RWPE2 (cell line): ENCODE measurements at regions not wholly inside any gene's neighbourhood (a gene's known extent, or its start where the extent isn't known, plus 50 kb on each side); places are given as distances from the start of the nearest gene placed in this dataset.

Source experiments
- ATAC-seq: fragments of 200-7000 bp; cut with Tn5 transposase; 3 replicates; pipeline ENCODE4 v1.9.1; 2021; ENCODE audit warnings: low read depth
- DNase-seq: peaks from one replicate; pipeline ENCODE4 v3.0.0-alpha.2; 2020; ENCODE audit warnings: low spot score
- H3K27ac ChIP-seq: fragments of 450-650 bp; 2 replicates; pipeline ENCODE4 v1.5.1; 2017; ENCODE audit warnings: mild to moderate bottlenecking; ENCODE audit not compliant: poor library complexity, severe bottlenecking
- H3K27me3 ChIP-seq: fragments of 250-450 bp; sonication (Bioruptor Pico); 2 replicates; pipeline ENCODE4 v1.5.1; 2021; ENCODE audit warnings: mild to moderate bottlenecking, moderate library complexity; ENCODE audit not compliant: insufficient read depth, poor library complexity, severe bottlenecking
- H3K36me3 ChIP-seq: fragments of 250-450 bp; sonication (Bioruptor Pico); 2 replicates; pipeline ENCODE4 v1.5.1; 2020; ENCODE audit warnings: low read depth, mild to moderate bottlenecking, moderate library complexity
- H3K4me1 ChIP-seq: fragments of 250-450 bp; sonication (Bioruptor Pico); 2 replicates; pipeline ENCODE4 v1.5.1; 2021; ENCODE audit warnings: mild to moderate bottlenecking, moderate library complexity; ENCODE audit not compliant: insufficient read depth, poor library complexity, severe bottlenecking
- H3K4me3 ChIP-seq: fragments of 250-450 bp; sonication (Bioruptor Pico); 2 replicates; pipeline ENCODE4 v1.5.1; 2021; ENCODE audit warnings: mild to moderate bottlenecking, moderate library complexity; ENCODE audit not compliant: severe bottlenecking
- H3K9me3 ChIP-seq: fragments of 250-450 bp; sonication (Bioruptor Pico); 2 replicates; pipeline ENCODE4 v1.5.1; 2021; ENCODE audit warnings: mild to moderate bottlenecking, moderate library complexity; ENCODE audit not compliant: severe bottlenecking
- CTCF ChIP-seq: fragments of 450-650 bp; IDR thresholded peaks from one replicate; pipeline ENCODE4 v1.5.1; 2017; ENCODE audit warnings: mild to moderate bottlenecking, moderate library complexity; ENCODE audit not compliant: poor library complexity, severe bottlenecking

DNA sequence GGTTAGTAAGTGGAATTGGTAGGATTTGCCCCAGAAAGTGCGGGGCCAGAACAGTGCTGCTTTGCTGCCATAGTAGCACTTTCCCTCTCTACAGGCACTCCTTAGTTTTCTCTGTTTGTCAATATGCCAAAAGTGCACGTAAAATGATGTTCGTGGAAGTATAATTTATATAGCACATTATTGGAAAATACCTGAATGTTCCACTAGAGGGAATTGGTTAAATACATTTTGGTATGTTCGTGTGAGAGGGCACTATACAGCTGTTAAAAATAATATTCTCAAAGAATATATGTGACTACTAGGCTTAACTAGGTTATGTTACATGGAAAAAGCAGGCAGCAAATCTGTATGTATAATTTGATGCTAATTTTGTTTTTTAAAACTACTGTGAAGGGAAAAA is 184.0 kb upstream of the GDNF start:
- Histone ChIP-seq H3K4me1 (no peaks in the 10 kb centered on the region), H3K27me3 (peaks cover 40% of the 10 kb centered on the region), H3K9me3 (no peaks in the 10 kb centered on the region), H3K36me3 (no peaks in the 10 kb centered on the region), H3K4me3 (no peak overlapping the region), H3K27ac (no peak overlapping the region)
- ATAC-seq = 0 out of 3 replicates have a peak, but pooled peaks have one; percentile 23
- DNase-seq = no peak
- peak; percentile 37 for TF ChIP-seq CTCF

GRCh38 chr5:38023371-38023770 is 183.5 kb upstream of the GDNF start:
- DNase-seq (no peak), ATAC-seq (no peak)
- Histone ChIP-seq H3K27me3 (peaks cover 43% of the 10 kb centered on the region), H3K9me3 (no peaks in the 10 kb centered on the region), H3K4me3 (no peak overlapping the region), H3K36me3 (no peaks in the 10 kb centered on the region), H3K4me1 (no peaks in the 10 kb centered on the region), H3K27ac (no peak overlapping the region)
- no peak for TF ChIP-seq CTCF

GRCh38 chr5:38022631-38023030 is 182.8 kb upstream of the GDNF start:
- DNase-seq (no peak), ATAC-seq (no peak)
- TF ChIP-seq CTCF = no peak
- Histone ChIP-seq H3K9me3 (no peaks in the 10 kb centered on the region), H3K4me1 (no peaks in the 10 kb centered on the region), H3K4me3 (no peak overlapping the region), H3K27ac (no peak overlapping the region), H3K27me3 (peaks cover 50% of the 10 kb centered on the region), H3K36me3 (no peaks in the 10 kb centered on the region)

GRCh38 chr5:38018016-38018415 is 178.2 kb upstream of the GDNF start:
- ATAC-seq = no peak
- TF ChIP-seq CTCF = no peak
- no peaks in the 10 kb centered on the region for H3K9me3 ChIP-seq
- no peak for DNase-seq
- H3K36me3 ChIP-seq = no peaks in the 10 kb centered on the region
- no peak overlapping the region for H3K4me3 ChIP-seq
- H3K27ac ChIP-seq = no peak overlapping the region
- H3K27me3 ChIP-seq = peaks cover 62% of the 10 kb centered on the region
- no peaks in the 10 kb centered on the region for H3K4me1 ChIP-seq

DNA sequence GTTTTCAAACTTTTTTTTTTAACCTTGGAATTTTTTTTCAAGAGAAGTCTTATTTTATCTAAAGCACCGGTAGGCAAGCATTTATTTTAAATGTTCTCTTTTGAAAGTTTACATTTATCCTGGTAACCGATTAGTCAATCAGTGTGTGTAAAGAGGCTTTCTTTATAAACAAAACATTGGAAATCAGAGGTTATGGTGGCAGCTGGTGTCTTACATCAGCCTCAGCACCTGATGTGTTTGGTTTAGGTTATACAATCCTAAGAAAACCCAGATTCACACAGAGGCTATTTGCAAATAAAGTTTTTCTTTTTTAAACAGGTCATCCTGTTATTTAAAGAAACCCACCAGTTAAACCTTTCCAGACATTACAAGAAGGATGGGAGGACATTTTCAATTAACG is 173.3 kb upstream of the GDNF start:
- H3K36me3 ChIP-seq = no peaks in the 10 kb centered on the region

More for the DNA sequence above, 173.3 kb upstream of the GDNF start:
- ATAC-seq (no peak), DNase-seq (no peak)
- Histone ChIP-seq H3K27ac (no peak overlapping the region), H3K9me3 (no peaks in the 10 kb centered on the region), H3K27me3 (peaks cover 54% of the 10 kb centered on the region), H3K4me1 (no peaks in the 10 kb centered on the region), H3K4me3 (no peak overlapping the region)
- TF ChIP-seq CTCF = no peak
